WERI-Rb-1 (cell line): ENCODE measurements at regions not wholly inside any gene's neighbourhood (a gene's known extent, or its start where the extent isn't known, plus 50 kb on each side); places are given as distances from the start of the nearest gene placed in this dataset.
A peak's percentile ranks its signal among the peaks of the same experiment; 100 is the strongest.
"Not testable (repeated sequence)": the region's sequence is repeated elsewhere in the genome, so short reads cannot be mapped to it uniquely, and the experiment has no call there.

ENCODE experiments used
- DNase-seq: peaks from one replicate; pipeline ENCODE4 v3.0.0-alpha.2; 2020
- H3K27ac ChIP-seq: fragments of 250-450 bp; sonication (Bioruptor Pico); 2 replicates; pipeline ENCODE4 v1.5.1; 2020; ENCODE audit warnings: mild to moderate bottlenecking, moderate library complexity
- H3K27me3 ChIP-seq: fragments of 250-450 bp; sonication (Bioruptor Pico); 2 replicates; pipeline ENCODE4 v1.5.1; 2021; ENCODE audit warnings: mild to moderate bottlenecking, low read depth, moderate library complexity; ENCODE audit not compliant: insufficient read depth, severe bottlenecking
- H3K36me3 ChIP-seq: fragments of 250-450 bp; sonication (Bioruptor Pico); 2 replicates; pipeline ENCODE4 v1.5.1; 2020; ENCODE audit warnings: mild to moderate bottlenecking, moderate library complexity
- H3K4me3 ChIP-seq: 2 replicates; pipeline ENCODE4 v1.5.1; 2011; ENCODE audit warnings: low read depth, mild to moderate bottlenecking, control low read depth, low read length
- H3K9me3 ChIP-seq: fragments of 250-450 bp; sonication (Bioruptor Pico); 2 replicates; pipeline ENCODE4 v1.5.1; 2021; ENCODE audit warnings: mild to moderate bottlenecking, moderate library complexity; ENCODE audit not compliant: severe bottlenecking
- TF ChIP-seq, protein P1 (sequence below): IDR thresholded peaks from 2 replicates; pipeline ENCODE4 v1.5.1; 2011; ENCODE audit warnings: low read depth, mild to moderate bottlenecking, control low read depth, inconsistent platforms, low read length

DNA sequence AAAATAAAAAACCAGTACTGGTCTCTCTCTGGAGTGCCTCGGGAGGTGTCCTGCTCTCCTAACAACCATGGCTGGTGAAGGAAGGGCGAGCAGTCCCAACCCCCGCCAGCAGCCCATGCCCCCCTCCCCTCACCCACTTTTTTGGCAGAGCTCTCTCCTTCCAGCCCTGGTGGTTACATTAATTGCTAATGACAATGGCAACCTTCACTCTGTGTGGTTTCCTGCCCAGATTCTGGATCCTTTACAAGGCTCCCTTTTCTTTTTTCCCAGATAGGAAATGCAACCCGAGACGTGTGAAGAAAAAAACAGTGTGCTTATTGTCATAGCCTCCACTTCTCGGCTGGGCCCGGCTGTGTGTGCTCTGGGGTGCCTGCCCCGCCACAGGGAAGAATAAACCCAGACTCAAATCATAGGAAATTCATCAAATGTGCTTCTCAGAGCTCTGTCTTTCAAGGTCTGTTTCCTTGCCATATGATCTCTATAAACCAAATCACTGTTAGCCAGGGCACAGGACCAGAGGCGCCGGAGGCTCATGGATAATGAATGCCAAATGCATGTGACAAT is 513.0 kb downstream of the SOX6 start:
- TF ChIP-seq, protein P1, sequence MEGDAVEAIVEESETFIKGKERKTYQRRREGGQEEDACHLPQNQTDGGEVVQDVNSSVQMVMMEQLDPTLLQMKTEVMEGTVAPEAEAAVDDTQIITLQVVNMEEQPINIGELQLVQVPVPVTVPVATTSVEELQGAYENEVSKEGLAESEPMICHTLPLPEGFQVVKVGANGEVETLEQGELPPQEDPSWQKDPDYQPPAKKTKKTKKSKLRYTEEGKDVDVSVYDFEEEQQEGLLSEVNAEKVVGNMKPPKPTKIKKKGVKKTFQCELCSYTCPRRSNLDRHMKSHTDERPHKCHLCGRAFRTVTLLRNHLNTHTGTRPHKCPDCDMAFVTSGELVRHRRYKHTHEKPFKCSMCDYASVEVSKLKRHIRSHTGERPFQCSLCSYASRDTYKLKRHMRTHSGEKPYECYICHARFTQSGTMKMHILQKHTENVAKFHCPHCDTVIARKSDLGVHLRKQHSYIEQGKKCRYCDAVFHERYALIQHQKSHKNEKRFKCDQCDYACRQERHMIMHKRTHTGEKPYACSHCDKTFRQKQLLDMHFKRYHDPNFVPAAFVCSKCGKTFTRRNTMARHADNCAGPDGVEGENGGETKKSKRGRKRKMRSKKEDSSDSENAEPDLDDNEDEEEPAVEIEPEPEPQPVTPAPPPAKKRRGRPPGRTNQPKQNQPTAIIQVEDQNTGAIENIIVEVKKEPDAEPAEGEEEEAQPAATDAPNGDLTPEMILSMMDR: no peak
- Histone ChIP-seq H3K4me3 (no peak overlapping the region), H3K9me3 (no peaks in the 10 kb centered on the region), H3K36me3 (no peaks in the 10 kb centered on the region), H3K27ac (no peak overlapping the region), H3K27me3 (no peaks in the 10 kb centered on the region)
- DNase-seq: no peak

DNA sequence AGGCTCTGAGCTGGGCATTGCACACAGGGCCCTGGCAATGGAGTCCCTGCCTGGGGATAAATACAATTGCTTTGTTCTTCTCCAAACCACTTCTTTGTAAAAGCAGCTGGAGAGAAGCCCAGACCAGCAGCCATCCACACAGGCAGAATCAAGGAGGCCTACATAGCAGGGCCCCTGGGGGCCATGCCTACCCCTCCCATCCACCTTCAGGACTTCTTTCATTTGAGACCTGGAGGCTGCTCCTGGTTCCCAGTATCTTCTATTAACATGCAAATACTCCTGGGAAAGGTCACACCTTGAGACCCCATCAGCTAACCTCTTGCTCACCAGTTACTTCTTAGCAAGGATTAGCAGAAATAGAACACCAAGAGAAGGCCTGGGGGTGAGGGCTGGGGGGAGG is 511.1 kb downstream of the SOX6 start:
- H3K9me3 ChIP-seq: no peaks in the 10 kb centered on the region
- TF ChIP-seq, protein P1: no peak
- H3K27ac ChIP-seq: no peak overlapping the region
- peak; percentile 24 for DNase-seq
- H3K4me3 ChIP-seq: no peak overlapping the region
- H3K36me3 ChIP-seq: no peaks in the 10 kb centered on the region
- no peaks in the 10 kb centered on the region for H3K27me3 ChIP-seq

DNA sequence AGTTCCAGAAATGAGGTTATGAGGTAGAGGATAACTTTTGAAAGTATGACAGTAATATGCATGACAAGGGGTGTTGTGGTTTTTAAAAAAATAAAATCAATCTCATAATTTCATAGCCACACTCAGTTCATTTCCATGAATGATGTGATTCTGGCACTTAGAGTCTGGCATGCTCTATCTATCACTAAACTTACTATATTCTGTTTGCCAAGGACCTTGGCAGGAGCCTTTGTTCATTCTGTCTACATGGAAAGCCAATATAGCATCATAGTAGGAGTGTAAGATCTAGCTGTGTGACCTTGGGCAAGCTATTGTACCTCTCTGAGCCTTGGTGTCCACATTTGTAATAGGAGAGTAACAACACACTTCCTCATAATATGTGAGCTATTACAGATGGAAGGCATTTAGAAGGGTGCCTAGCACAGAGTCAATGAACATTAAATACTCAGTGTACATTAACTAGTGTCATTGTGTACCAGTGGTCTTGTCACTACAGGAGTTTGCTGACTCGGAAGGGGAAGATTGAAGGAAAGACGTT is 507.6 kb downstream of the SOX6 start:
- Histone ChIP-seq H3K4me3 (no peak overlapping the region), H3K27me3 (no peaks in the 10 kb centered on the region), H3K9me3 (no peaks in the 10 kb centered on the region), H3K36me3 (no peaks in the 10 kb centered on the region), H3K27ac (no peak overlapping the region)
- TF ChIP-seq, protein P1: no peak
- no peak for DNase-seq

DNA sequence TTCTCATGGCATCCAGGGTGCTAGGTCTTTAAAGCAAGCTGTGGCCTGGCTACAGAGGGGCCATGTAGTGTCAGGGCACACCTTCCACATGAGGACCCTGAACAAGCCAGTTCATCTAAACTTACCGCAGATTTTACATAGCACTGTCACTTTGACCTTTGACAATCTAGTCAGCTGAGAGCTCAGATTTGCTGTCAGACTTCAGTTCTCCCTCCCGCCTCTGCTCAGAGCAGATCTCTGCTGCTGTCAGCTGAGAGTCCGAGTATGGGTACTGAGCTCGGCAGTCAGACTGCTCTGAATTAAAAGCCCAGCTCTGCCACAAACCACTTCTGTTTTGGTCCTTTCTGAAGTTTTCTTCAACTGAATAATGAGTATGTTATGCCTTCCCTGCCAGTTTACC is 507.1 kb downstream of the SOX6 start:
- Histone ChIP-seq H3K27ac (no peak overlapping the region), H3K4me3 (no peak overlapping the region)
- DNase-seq: no peak

DNA sequence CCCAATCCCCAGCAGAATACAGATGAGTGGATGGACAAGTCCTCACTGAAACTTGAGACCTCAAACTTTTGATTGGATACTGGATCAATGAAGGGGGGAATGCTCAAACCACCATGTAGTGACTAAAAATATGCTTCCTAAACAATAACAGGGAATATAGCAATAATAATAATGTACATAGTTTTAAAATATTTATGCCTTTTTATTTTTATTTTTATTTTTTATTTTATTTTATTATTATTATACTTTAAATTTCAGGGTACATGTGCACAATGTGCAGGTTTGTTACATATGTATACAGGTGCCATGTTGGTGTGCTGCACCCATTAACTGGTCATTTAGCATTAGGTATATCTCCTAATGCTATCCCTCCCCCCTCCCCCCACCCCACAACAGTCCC is 506.0 kb downstream of the SOX6 start:
- DNase-seq, H3K36me3 ChIP-seq, H3K27ac ChIP-seq, H3K27me3 ChIP-seq, H3K9me3 ChIP-seq, H3K4me3 ChIP-seq: not testable (repeated sequence)

More for the DNA sequence above, 507.1 kb downstream of the SOX6 start:
- Histone ChIP-seq H3K9me3 (no peaks in the 10 kb centered on the region), H3K36me3 (no peaks in the 10 kb centered on the region), H3K27me3 (no peaks in the 10 kb centered on the region)
- TF ChIP-seq, protein P1: no peak

DNA sequence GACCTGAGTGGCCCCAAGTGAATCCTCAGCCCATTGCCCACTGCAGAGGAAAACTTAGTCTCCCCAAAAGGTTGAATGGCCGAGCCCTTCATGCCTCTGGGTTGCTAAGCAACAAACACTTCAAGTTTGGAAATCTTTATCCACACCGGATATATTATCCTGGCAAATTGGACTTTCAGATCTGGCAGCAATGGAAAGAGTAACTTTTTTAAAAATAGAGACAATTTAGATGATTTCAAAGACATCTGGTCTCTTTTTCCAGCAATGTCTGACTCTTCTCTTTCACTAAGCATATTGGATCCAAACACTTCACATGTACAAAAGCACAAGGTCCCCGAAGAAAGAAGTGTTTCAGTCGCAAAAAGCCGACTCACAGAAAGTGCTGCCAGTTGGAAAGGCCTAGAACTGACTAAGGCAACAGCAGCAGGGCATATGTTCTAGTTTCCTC is 505.3 kb downstream of the SOX6 start:
- TF ChIP-seq, protein P1: no peak
- no peaks in the 10 kb centered on the region for H3K27me3 ChIP-seq
- no peak overlapping the region for H3K4me3 ChIP-seq
- H3K27ac ChIP-seq: no peak overlapping the region
- DNase-seq: no peak
- no peaks in the 10 kb centered on the region for H3K36me3 ChIP-seq
- no peaks in the 10 kb centered on the region for H3K9me3 ChIP-seq
